NCI-H1694 treated with DMSO at 0.1 percent for 48 hours (cell line): ENCODE measurements at regions not wholly inside any gene's neighbourhood (a gene's known extent, or its start where the extent isn't known, plus 50 kb on each side); places are given as distances from the start of the nearest gene placed in this dataset.
A peak's percentile ranks its signal among the peaks of the same experiment; 100 is the strongest.

Experiments used
- DNase-seq: peaks from one replicate; lab custom pipeline; 2025; lab: John Stamatoyannopoulos, UW

DNA sequence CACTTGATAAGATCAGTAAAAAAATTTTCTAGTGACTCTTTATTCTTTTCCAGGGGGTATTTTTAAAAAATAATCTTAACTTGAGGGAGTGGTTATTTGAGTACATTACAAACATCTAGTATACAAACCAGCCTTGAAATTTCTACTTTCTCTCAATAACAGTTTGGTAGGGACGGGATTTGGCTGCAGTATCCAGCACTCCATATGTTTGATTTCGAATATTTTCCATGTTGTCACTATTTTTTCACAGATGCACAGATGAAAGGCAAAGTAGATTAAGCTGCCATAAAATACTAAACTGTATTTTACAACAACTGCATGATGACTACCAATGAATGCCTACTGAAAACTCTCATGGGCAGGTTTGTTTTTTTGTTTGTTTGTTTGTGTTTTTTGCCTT is 225.0 kb downstream of the COX7B2 start:
- no peak for DNase-seq

- DNase-seq, result no peak
Measured at GRCh38 chr4:46676364-46676763, 232.7 kb downstream of the COX7B2 start.

DNA sequence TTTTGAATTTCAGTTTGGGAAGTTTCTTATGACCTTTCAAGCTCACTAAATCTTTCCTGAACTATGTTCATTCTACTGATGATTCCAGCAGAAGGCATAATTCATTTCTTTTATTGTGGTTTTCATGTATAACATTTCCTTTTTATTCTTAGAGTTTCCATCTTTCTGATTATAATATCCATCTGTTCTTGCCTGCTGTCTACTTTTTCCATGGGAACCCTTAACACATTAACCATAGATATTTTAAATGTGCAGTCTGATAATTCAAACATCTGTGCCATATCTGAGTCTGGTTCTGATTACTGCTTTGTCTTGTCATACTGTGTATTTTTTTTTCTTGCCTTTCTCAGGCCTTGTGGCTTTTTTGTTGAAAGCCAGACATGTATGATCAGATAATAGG is 234.7 kb downstream of the COX7B2 start:
- DNase-seq, result no peak

GRCh38 chr4:46667790-46668189 is 241.3 kb downstream of the COX7B2 start:
- no peak for DNase-seq

GRCh38 chr4:46656071-46656470 is 253.0 kb downstream of the COX7B2 start:
- no peak for DNase-seq

- DNase-seq, result no peak
Measured at GRCh38 chr4:46653842-46654241, 255.2 kb downstream of the COX7B2 start.

DNA sequence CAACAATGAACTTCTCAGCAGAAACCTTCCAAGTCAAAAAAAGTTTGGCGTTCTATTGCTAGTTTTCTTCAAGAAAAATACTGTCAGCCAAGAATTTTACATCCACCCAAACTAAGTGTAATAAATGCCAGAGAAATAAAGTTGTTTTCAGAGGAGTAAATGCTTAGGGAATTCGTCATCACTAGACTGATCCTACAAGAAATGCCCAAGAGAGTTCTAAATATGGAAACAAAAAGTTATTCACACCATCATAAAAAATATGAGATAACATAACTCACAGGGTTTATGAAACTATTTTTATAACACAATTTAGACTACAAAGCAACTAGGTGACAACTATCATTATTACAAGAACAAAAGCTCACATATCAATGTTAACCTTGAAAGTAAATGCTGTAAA is 259.5 kb upstream of the GABRA2 start:
- no peak for DNase-seq

GRCh38 chr4:46648088-46648744 is 258.3 kb upstream of the GABRA2 start:
- peak; percentile 9 for DNase-seq

GRCh38 chr4:46645126-46645525 is 255.2 kb upstream of the GABRA2 start:
- DNase-seq, result no peak
